Mesendoderm (in vitro differentiated cells): ENCODE measurements at regions not wholly inside any gene's neighbourhood (a gene's known extent, or its start where the extent isn't known, plus 50 kb on each side); places are given as distances from the start of the nearest gene placed in this dataset.
A peak's percentile ranks its signal among the peaks of the same experiment; 100 is the strongest.

Experiments
- DNase-seq: peaks from one replicate; pipeline ENCODE4 v3.0.0; 2013
- H2AK5ac ChIP-seq: 2 replicates; pipeline ENCODE4 v1.6.1; 2013; ENCODE audit warnings: low read length, inconsistent platforms
- H2BK120ac ChIP-seq: 2 replicates; pipeline ENCODE4 v1.6.1; 2013; ENCODE audit warnings: low read depth, mild to moderate bottlenecking, low read length, moderate library complexity, mixed read lengths
- H2BK15ac ChIP-seq: replicated peaks from 2 replicates; pipeline ENCODE4 v1.6.1; 2013; ENCODE audit warnings: low read depth, mild to moderate bottlenecking, moderate library complexity
- H2BK5ac ChIP-seq: 2 replicates; pipeline ENCODE4 v1.6.1; 2013; ENCODE audit warnings: low read length, inconsistent platforms
- H3K18ac ChIP-seq: 2 replicates; pipeline ENCODE4 v1.6.1; 2013; ENCODE audit warnings: mild to moderate bottlenecking, low read length, mixed read lengths
- H3K23ac ChIP-seq: one replicate; pipeline ENCODE4 v1.6.1; 2013; ENCODE audit warnings: low read length
- H3K27ac ChIP-seq: 2 replicates; pipeline ENCODE4 v1.5.1; 2013; ENCODE audit warnings: low read depth, mild to moderate bottlenecking, inconsistent platforms, low read length, moderate library complexity
- H3K27me3 ChIP-seq: 2 replicates; pipeline ENCODE4 v1.6.1; 2013; ENCODE audit warnings: low read length, control low read depth, mild to moderate bottlenecking, inconsistent platforms; ENCODE audit not compliant: insufficient read depth, poor library complexity
- H3K36me3 ChIP-seq: 2 replicates; pipeline ENCODE4 v1.6.1; 2013; ENCODE audit warnings: low read length, inconsistent platforms; ENCODE audit not compliant: control insufficient read depth, insufficient read depth
- H3K4ac ChIP-seq: one replicate; pipeline ENCODE4 v1.6.1; 2013; ENCODE audit warnings: low read depth, mild to moderate bottlenecking, low read length, moderate library complexity
- H3K4me1 ChIP-seq: 2 replicates; pipeline ENCODE4 v1.6.1; 2013; ENCODE audit warnings: low read depth, low read length, inconsistent platforms; ENCODE audit not compliant: control insufficient read depth
- H3K4me2 ChIP-seq: 2 replicates; pipeline ENCODE4 v1.6.1; 2013; ENCODE audit warnings: low read length
- H3K4me3 ChIP-seq: 2 replicates; pipeline ENCODE4 v1.5.1; 2013; ENCODE audit warnings: mild to moderate bottlenecking, low read length
- H3K56ac ChIP-seq: one replicate; pipeline ENCODE4 v1.6.1; 2013; ENCODE audit warnings: low read length
- H3K79me1 ChIP-seq: 2 replicates; pipeline ENCODE4 v1.6.1; 2013; ENCODE audit warnings: low read length, inconsistent platforms
- H3K79me2 ChIP-seq: 2 replicates; pipeline ENCODE4 v1.6.1; 2013; ENCODE audit warnings: mild to moderate bottlenecking, low read length; ENCODE audit not compliant: control insufficient read depth, insufficient read depth
- H3K9ac ChIP-seq: 2 replicates; pipeline ENCODE4 v1.6.1; 2013; ENCODE audit warnings: low read length, inconsistent platforms
- H4K5ac ChIP-seq: one replicate; pipeline ENCODE4 v1.6.1; 2013; ENCODE audit warnings: low read length
- H4K8ac ChIP-seq: one replicate; pipeline ENCODE4 v1.6.1; 2013; ENCODE audit warnings: low read depth, mild to moderate bottlenecking, control low read depth, low read length, moderate library complexity
- WGBS: extraction: QIAGEN DNeasy Blood & Tissue Kit; methylation state at CpG from one replicate; pipeline ENCODE4 v1.1.7; 2013; ENCODE audit warnings: low lambda C conversion rate, missing lambda C conversion rate; ENCODE audit not compliant: insufficient coverage; ENCODE audit errors: extremely low coverage; 5-methylcytosine and 5-hydroxymethylcytosine counted together

- Histone ChIP-seq H3K56ac (no peak overlapping the region), H3K4me3 (no peak overlapping the region), H2BK5ac (no peak overlapping the region), H3K27ac (no peak overlapping the region), H3K4me1 (no peaks in the 10 kb centered on the region), H3K27me3 (no peaks in the 10 kb centered on the region), H4K8ac (no peak overlapping the region), H3K79me2 (no peaks in the 10 kb centered on the region), H2BK15ac (no peak overlapping the region), H3K23ac (no peak overlapping the region), H3K36me3 (no peaks in the 10 kb centered on the region), H4K5ac (no peak overlapping the region), H3K4ac (no peak overlapping the region), H2BK120ac (no peak overlapping the region), H2AK5ac (no peak overlapping the region), H3K9ac (no peak overlapping the region), H3K18ac (no peak overlapping the region), H3K4me2 (no peak overlapping the region), H3K79me1 (no peaks in the 10 kb centered on the region)
- no peak for DNase-seq
- WGBS, result no CpG with 5 or more reads among the region's 2 CpGs
Measured at GRCh38 chr10:4692206-4692605, 133.8 kb upstream of the AKR1E2 start.

GRCh38 chr10:4691776-4692175 lies 134.2 kb upstream of the AKR1E2 start:
- no peak overlapping the region for H3K4me3 ChIP-seq
- no peak overlapping the region for H2BK5ac ChIP-seq
- no peak overlapping the region for H3K56ac ChIP-seq
- no peak overlapping the region for H2BK120ac ChIP-seq
- peak; percentile 68 for DNase-seq
- no peaks in the 10 kb centered on the region for H3K4me1 ChIP-seq
- no peaks in the 10 kb centered on the region for H3K79me2 ChIP-seq
- H3K18ac ChIP-seq, result no peak overlapping the region
- no peak overlapping the region for H2BK15ac ChIP-seq
- H2AK5ac ChIP-seq, result no peak overlapping the region
- no peak overlapping the region for H3K4ac ChIP-seq
- H4K5ac ChIP-seq, result no peak overlapping the region
- H3K27me3 ChIP-seq, result no peaks in the 10 kb centered on the region
- H3K9ac ChIP-seq, result no peak overlapping the region
- no peak overlapping the region for H3K23ac ChIP-seq
- H3K36me3 ChIP-seq, result no peaks in the 10 kb centered on the region
- no peak overlapping the region for H3K27ac ChIP-seq
- WGBS, result no CpG with 5 or more reads among the region's 5 CpGs
- no peaks in the 10 kb centered on the region for H3K79me1 ChIP-seq
- H3K4me2 ChIP-seq, result no peak overlapping the region
- no peak overlapping the region for H4K8ac ChIP-seq

GRCh38 chr10:4691301-4691700 lies 134.7 kb upstream of the AKR1E2 start:
- Histone ChIP-seq H3K36me3 (no peaks in the 10 kb centered on the region), H3K79me1 (no peaks in the 10 kb centered on the region), H2BK15ac (no peak overlapping the region), H2AK5ac (no peak overlapping the region), H3K23ac (no peak overlapping the region), H3K4me3 (no peak overlapping the region), H3K4ac (no peak overlapping the region), H3K27ac (no peak overlapping the region), H4K8ac (no peak overlapping the region), H3K79me2 (no peaks in the 10 kb centered on the region), H3K18ac (no peak overlapping the region), H2BK120ac (no peak overlapping the region), H2BK5ac (no peak overlapping the region), H4K5ac (no peak overlapping the region), H3K56ac (no peak overlapping the region), H3K4me2 (no peak overlapping the region), H3K4me1 (no peaks in the 10 kb centered on the region), H3K9ac (no peak overlapping the region), H3K27me3 (no peaks in the 10 kb centered on the region)
- no peak for DNase-seq
- no CpG with 5 or more reads among the region's 4 CpGs for WGBS

GRCh38 chr10:4688601-4689000 lies 137.4 kb upstream of the AKR1E2 start:
- Histone ChIP-seq H3K23ac (no peak overlapping the region), H2BK5ac (no peak overlapping the region), H3K27ac (no peak overlapping the region), H4K5ac (no peak overlapping the region), H3K79me2 (no peaks in the 10 kb centered on the region), H3K79me1 (no peaks in the 10 kb centered on the region), H2AK5ac (no peak overlapping the region), H3K4me1 (no peaks in the 10 kb centered on the region), H3K9ac (no peak overlapping the region), H4K8ac (no peak overlapping the region), H2BK15ac (no peak overlapping the region), H3K56ac (no peak overlapping the region), H2BK120ac (no peak overlapping the region), H3K4ac (no peak overlapping the region), H3K36me3 (no peaks in the 10 kb centered on the region), H3K4me2 (no peak overlapping the region), H3K27me3 (no peaks in the 10 kb centered on the region), H3K4me3 (no peak overlapping the region), H3K18ac (no peak overlapping the region)
- DNase-seq, result no peak
- WGBS, result no CpG with 5 or more reads among the region's 1 CpG

GRCh38 chr10:4688168-4688567 lies 137.8 kb upstream of the AKR1E2 start:
- no peaks in the 10 kb centered on the region for H3K4me1 ChIP-seq
- no peak overlapping the region for H4K8ac ChIP-seq
- no peak overlapping the region for H2BK15ac ChIP-seq
- no peaks in the 10 kb centered on the region for H3K79me2 ChIP-seq
- H3K27me3 ChIP-seq, result no peaks in the 10 kb centered on the region
- H4K5ac ChIP-seq, result no peak overlapping the region
- WGBS, result no CpG with 5 or more reads among the region's 3 CpGs
- H3K4me2 ChIP-seq, result no peak overlapping the region
- no peak overlapping the region for H2AK5ac ChIP-seq
- no peak overlapping the region for H3K18ac ChIP-seq
- no peaks in the 10 kb centered on the region for H3K79me1 ChIP-seq
- no peak overlapping the region for H3K23ac ChIP-seq
- no peak for DNase-seq
- H3K56ac ChIP-seq, result no peak overlapping the region
- no peak overlapping the region for H2BK120ac ChIP-seq
- H3K4me3 ChIP-seq, result no peak overlapping the region
- no peak overlapping the region for H2BK5ac ChIP-seq
- H3K36me3 ChIP-seq, result no peaks in the 10 kb centered on the region
- no peak overlapping the region for H3K9ac ChIP-seq
- H3K4ac ChIP-seq, result no peak overlapping the region
- no peak overlapping the region for H3K27ac ChIP-seq

GRCh38 chr10:4687397-4687796 lies 138.6 kb upstream of the AKR1E2 start:
- no peak overlapping the region for H3K56ac ChIP-seq
- no peaks in the 10 kb centered on the region for H3K4me1 ChIP-seq
- no peak overlapping the region for H4K8ac ChIP-seq
- H2AK5ac ChIP-seq, result no peak overlapping the region
- H3K9ac ChIP-seq, result no peak overlapping the region
- H3K79me1 ChIP-seq, result no peaks in the 10 kb centered on the region
- no peak overlapping the region for H3K4me2 ChIP-seq
- H3K18ac ChIP-seq, result no peak overlapping the region
- H3K4me3 ChIP-seq, result no peak overlapping the region
- H3K36me3 ChIP-seq, result no peaks in the 10 kb centered on the region
- no peak overlapping the region for H2BK15ac ChIP-seq
- H3K23ac ChIP-seq, result no peak overlapping the region
- no peak overlapping the region for H3K4ac ChIP-seq
- no peak overlapping the region for H3K27ac ChIP-seq
- no peak overlapping the region for H2BK120ac ChIP-seq
- H3K79me2 ChIP-seq, result no peaks in the 10 kb centered on the region
- no peak for DNase-seq
- WGBS, result no CpG with 5 or more reads among the region's 3 CpGs
- H3K27me3 ChIP-seq, result no peaks in the 10 kb centered on the region
- H4K5ac ChIP-seq, result no peak overlapping the region
- H2BK5ac ChIP-seq, result no peak overlapping the region
